HG03025 (cell line): ENCODE measurements at regions not wholly inside any gene's neighbourhood (a gene's known extent, or its start where the extent isn't known, plus 50 kb on each side); places are given as distances from the start of the nearest gene placed in this dataset.

Experiments used
- ATAC-seq: cut with Tn5 transposase; IDR thresholded peaks from one replicate; pipeline ENCODE4 v1.9.1; 2021; ENCODE audit warnings: mild to moderate bottlenecking, moderate library complexity; ENCODE audit not compliant: unreplicated experiment, low FRiP score

DNA sequence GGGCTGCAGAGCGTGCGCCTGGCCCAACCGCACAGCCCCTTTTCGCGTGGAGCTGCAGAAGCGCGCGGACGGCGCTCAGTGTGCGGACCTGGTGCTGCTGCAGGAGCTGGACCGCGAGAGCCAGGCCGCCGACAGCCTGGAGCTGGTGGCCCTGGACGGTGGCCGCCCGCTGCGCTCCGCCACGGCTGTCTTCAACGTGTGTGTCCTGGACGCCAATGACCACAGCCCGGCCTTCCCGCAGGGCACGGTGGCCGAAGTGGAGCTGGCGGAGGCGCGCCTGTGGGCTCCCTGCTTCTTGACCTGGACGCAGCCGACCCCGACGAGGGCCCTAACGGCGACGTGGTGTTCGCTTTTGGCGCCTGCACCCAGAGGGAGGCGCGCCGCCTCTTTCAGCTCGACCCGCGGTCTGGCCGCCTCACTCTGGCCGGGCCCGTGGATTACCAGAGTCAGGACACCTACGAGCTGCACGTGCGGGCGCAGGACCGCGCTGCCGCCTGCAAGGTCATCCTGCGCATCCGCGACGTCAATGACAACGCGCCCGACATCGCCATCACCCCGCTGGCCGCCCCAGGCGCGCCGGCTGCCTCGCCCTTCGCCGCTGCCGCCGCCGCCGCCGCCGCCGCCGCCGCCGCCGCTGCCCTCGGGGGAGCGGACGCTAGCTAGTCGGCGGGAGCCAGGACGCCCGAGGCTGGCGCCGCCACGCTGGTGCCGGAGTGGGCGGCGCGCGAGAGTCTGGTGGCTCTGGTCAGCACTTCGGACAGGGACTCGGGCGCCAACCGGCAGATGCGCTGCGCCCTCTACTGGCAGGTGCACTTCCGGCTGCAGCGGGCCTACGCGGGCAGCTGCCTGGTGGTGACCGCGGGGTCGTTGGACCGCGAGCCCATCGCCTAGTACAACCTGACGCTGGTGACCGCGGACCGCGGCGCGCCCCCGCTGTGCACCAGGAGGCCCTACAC is 172.2 kb downstream of the OLFM4 start:
- no peak for ATAC-seq

DNA sequence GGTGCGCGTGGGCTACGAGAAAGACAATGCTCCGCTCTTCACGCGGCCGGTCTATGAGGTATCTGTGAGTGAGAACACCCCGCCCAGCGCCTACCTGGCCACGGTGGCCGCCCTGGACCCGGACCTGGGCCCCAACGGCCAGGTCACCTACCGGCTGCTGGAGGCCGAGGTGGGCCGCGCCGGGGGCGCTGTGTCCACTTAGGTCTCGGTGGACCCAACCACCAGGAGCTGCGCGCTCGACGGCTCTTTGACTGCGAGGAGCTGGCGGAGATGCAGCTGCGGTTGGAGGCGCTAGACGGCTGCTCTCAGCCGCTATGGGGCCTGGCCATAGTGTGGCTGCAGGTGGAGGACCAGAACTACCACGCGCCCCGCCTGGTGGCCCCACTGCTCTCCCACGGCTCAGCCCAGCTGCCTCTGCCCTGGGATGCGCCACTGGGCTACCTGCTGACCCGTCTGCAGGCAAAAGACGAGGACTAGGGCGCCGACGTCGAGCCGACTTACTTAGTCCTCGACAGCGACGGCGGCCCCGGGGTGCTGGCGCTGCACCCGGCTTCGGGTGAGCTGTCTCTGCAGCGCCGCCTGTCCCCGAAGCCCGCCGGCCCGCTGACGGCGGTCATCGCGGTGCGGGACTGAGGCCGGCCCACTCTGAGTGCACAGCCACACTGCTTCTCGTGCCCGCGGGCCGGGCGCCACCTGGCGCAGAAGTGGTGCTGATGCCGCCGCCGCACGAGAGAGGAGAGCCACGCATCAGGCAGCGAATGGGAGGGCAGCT is 173.0 kb downstream of the OLFM4 start:
- ATAC-seq, result no peak

DNA sequence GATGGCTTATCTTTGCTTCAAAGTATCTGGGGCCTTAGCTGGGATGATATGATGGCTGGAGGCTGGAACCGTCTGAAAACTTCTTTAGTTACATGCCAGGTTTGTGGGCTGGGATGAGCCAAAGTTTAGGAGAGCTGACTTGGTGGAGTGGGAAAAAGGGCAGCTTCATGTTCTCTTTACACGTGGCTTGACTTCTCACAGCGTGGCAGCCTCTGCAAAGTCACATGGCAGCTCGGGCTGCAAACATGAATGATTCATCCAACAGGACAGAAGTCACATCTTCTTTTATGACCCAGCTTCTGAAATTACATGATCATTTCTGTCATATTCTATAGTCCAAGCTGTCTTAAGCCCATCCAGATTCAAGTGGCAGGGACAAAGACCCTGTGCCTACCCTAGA is 176.0 kb downstream of the OLFM4 start:
- no peak for ATAC-seq

DNA sequence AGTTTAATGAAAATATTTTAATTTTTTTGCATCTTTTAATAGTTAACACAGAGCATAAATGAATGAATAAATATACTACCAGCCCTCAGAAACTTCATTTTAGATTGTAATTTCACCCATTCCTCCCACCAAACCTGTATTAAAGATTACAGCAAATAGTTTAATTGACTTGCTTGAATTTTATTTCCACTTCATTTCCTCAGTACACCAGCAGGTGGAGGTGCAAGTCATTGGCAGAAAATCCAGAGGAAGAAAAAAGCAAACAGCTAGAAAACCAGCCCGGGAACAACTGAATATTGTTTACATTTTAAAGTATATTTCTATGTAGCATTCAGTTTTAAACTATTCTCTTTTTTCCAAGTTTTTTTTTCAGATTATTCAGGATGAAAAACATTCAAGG is 177.8 kb downstream of the OLFM4 start:
- no peak for ATAC-seq

DNA sequence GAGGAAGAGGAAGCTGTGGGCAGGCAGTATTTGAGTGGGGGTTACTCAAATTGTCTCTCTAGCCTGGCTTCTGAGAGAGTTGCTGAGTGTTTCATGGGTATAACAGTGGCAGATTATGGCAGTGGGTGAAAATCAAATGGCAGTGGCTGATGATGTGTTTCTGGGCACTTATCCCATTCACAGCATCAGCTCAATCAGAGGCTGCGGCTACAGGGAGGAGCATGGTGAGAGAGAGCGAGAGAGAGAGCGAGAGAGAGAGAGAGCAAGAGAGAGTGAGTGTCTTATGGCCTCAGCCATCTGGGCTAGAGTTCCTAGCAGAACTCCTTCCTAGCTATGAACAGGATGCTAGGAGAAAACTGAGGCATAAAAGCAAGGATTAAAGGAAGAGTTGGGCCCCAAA is 178.9 kb downstream of the OLFM4 start:
- ATAC-seq, result no peak

DNA sequence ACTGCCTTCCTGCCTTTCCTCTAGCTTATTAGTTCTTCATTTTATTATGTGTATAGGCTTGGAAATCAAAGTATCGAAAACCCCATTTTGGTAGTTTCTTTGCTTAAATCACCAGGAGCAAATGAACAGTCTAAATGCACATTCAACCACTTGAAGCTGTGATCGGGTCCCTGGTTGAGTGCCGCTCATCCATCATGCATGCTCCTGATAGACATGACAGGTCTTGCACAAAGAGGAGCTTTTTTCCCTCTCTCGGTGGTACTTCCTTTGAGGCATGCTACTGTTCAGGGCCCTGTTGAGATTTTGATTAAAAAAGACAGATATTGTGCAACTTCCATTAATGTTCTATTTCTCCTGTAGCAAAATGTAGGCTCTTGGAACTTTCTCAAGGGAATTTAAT is 185.8 kb downstream of the OLFM4 start:
- no peak for ATAC-seq

DNA sequence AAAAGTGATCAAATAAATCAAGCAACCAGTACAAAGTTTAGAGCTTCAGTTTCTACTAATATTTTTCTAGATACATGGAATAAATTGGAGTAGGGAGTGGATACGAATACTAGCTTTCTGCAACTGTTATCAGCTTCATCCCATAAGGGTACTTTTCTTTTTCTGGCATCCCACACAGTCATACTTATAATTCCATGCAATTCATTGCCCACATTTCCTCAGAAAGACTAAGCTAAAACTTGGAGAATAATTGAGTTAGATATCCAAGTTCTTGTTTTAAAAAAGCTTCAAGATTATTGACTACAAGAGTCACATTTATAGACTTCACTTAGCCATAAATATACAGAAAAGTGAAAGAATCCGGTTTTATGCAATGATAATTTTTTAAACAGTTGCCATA is 186.9 kb downstream of the OLFM4 start:
- ATAC-seq, result no peak

DNA sequence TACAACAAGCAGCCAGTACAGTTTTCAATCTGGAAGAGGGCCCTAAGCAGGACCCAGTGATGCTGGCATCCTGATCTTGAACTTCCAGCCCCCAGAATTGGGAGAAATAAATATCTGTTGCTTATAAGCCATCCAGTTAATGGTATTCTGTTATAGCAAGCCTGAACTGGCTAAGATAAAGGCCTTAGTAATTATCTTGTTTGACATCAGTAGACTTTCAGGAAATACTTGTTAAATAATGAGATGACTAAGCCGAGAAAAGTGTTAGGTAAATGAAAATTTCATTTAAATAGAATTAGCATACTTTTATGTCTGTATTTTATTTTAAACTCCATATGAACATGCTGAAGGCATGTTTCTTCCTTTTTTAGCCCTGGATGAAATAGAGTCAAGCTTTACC is 188.2 kb downstream of the OLFM4 start:
- no peak for ATAC-seq

DNA sequence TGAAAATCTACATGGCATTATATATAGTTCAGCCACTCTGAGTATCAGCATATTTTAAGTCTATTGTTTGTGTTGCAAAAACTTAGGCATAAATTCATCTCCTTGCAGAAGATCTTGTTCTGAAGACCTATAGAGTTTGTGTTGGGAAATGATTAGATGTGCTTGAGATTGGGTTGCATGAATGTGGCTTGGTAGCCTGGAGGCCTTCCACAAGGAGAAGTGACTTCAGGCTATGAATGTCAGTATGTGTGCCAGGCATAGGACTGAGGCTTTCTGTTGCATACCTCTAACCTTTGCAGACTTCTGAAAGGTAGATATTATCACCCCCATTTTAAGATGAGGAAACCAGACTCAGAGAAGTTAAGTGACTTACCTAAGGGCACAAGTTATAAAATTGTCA is 188.6 kb downstream of the OLFM4 start:
- no peak for ATAC-seq

DNA sequence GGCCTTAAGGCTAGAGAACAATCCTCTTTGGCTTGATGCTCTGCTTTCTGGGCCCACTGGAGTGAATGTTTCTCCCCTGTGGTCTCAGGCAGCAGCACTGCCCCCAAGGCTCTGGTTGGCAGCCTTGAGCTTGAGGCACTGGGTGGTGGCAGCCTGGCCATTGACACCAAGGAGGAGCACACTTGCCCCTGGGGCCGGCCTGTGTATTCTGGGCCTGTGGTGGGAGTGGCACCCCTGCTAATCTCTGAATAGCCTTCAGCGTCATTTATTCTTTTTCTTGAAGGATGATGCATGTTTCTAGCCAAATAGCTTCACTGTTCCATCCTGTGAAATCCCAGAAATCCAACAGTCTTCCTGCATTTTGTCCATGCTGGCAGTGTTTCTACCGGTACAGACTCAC is 191.4 kb downstream of the OLFM4 start:
- ATAC-seq, result no peak

DNA sequence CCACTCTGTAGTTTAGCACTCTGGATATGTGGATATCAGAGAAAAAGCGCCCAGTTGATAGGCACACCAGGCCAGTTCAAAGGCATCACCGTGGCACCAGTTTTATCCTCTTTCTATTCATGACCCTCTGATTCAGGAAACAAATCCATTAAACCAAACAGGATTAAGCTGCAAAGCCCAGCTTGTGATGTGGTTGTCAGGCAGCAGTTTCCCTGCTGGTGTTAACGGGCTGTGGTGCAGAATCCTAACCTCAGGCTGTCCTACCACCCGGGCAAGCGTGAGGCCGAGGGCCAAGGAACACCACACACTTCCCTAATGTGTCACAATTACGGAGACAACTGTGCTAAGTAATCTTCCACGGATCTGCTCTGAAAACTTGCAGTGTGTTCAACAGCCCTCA is 209.1 kb downstream of the OLFM4 start:
- no peak for ATAC-seq

DNA sequence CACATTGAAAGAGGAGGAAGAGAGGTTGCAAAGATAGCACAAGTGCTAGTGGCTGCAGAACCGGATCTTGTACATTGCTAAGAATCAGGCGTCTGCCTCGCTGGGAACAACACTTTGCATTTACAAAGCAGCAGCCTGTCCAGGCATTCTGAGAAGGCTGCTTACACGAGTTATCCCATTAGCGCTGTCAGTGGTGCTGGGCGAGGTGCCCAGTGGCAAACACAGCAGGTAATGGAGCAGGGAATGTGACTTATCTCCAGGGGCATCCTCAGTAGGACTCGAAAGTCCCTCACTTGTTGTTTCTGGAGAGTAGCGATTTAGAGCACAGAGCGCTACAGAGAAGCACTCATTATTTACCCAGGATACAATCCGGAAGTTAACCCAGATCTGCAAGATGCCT is 209.6 kb downstream of the OLFM4 start:
- no peak for ATAC-seq

DNA sequence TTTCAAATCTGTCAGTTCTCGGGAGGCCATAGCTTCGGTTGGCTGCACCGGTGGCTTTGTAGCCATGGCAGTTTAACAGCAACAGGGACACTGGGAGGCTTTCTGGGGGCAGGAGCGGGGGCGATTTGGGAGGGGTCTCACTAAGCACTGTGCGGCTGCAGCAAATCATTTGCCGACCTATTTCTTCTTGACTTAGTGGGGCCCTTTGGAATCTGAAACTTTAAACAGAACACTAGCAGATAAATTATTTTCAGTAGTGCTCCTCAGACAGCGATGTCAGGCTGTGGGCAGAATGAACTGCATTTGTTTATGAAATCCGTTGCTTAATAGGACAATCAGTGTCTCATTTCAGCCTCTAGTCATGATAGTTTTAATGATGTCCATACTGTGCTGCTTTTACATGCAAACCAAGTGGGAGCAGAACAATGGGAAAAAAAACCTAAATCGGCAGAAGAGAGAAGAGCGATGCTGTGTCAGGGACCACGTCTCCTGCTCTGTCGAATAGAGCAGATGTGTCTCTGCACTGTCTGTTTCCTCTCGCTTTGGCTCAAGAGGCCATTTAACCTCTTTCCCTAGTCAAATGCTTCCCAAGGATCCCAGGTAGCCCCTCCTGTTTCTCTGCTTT is 211.9 kb downstream of the OLFM4 start:
- no peak for ATAC-seq

DNA sequence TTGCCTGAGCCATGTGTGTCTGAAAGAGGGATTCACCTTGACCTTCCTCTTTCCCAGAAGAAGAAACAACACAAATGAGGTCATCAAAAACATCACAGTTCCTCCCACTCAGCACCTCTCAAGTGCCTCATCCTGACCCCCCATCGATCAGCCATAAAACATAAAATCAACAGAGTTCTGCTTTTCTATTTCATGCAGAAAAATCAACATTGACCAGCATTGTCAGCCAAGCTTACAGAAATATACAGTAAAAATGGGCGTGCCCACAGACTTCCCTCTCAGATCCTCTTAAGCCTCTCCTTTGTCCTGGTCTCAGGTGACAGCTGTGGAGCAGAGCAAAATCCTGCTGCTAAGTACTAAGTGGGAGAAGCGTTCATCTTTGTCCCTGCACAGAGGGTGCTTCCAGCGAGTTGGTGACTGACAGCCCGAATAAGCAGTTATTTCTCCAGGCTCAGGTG is 213.3 kb downstream of the OLFM4 start:
- no peak for ATAC-seq

DNA sequence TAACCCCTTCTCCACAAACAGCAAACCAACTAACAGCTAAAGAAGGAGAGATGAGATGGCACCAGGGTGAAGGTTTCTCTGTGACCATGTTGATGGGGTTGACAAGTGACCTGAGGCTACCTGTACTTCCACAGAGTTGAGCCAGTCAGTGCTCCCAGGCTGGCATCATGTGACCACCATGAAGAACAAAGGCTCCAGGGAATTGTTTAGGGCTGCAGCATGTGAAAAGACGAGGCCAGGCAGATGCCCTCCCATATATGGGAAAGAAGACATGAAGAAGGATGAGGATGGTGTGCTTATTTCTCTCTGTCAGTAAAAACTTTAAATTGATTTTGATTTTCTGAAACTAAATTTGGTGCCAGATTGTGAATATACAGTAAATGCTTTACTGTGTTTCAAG is 220.6 kb downstream of the OLFM4 start:
- ATAC-seq, result no peak

DNA sequence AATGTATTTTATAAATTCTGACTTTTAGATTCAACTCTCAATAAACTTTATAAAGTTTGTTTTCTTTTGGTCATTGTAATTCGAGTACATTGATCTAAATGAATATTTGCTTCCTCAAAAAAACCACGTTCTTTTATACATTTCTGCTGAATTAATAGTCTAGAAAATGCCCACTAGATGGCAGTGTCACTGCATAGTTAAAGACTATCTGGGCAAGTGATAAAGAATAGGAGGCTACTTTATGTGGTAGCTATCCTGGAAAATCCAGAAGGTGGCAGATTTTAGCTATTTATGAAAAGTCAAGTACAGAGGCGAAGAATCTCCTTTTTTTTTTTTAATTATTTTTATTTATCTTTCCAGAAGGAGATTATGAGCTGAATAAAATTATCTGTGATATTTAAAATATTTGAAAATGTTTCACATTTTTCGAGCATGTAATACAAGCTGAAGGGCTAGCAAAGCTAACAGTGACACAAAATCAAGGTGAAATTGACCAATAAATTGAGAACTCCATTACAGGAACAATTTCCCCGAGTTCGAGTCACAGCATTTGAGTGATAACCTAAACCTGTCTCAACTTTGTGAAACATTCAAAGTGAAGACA is 221.8 kb downstream of the OLFM4 start:
- ATAC-seq, result peak; percentile 86

DNA sequence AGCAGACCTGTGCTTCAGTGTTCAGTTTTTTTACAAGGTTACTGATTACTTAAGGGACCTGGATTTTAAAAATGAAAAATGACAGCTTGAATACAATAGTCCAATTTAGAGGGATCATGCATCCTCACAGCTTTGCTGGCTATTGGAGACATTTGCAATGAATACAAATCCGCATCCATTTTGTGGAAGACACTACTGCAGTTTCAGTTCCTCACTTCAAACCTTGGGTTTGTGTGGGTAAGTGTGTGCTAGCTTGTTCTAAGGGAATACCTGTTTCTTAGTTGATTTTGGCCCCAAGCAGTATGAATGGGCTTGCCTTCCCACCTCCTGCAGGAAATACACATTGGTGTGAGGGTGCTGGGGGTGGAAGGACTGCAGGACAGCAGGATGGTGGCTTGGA is 222.4 kb downstream of the OLFM4 start:
- no peak for ATAC-seq

DNA sequence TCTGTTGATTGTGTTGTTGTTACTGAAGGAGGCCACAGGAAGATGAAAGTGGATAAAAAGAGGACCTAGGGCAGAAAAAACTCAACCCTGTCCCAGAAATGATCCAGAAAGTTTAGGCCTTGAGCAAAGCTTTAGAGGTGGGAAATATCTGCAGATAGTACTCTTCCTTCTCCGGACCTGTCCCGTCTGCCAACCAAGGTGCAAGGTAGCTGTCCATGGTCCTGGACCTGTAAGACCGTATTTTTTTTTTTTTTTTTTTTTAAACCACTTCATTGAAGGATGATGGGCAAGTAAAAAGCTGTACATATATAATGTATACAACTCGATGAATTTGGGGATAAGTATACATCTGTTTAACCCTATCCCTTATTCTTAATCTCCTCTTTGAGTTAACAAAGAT is 225.9 kb downstream of the OLFM4 start:
- ATAC-seq, result no peak

DNA sequence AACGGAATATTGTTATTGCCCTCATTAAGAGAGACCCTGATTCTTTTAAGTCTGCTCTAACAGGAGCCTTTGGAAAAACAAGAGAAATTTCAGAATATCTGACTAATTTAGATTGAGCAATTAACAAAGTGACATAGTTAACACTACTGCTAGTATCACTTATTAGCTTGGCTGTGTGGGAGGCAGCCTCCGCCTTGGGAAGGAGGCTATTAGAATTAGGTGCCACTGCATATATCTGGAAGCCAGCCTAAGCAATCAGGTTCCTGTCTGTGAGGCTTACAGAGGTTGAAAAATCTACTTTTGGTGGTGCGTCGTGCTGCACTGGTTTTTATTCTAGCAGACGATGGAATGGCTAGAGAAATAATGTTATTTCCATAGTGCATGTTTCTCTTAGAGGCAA is 227.2 kb downstream of the OLFM4 start:
- no peak for ATAC-seq

DNA sequence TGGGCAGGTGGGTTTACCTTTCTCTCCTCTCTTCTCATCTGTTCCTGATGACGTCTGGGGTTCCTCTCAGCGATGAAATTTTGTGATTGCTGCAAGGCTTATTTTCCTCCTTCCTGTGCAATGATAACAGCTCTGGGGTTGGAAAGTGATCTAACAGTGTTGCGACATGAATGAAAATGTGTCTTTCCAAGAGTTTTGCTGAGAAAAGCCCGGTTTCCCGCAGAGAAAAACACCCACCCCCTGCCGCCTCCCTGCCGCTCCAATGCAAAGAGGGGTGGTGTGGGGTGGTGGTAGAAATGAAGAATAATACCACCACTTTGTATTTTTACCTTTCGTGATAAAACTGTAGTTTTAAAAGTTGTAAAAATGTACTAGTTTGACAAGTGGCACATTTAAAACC is 232.0 kb downstream of the OLFM4 start:
- ATAC-seq, result no peak
